ENCODE measurements at regions not wholly inside any gene's neighbourhood (a gene's known extent, or its start where the extent isn't known, plus 50 kb on each side); places are given as distances from the start of the nearest gene placed in this dataset.

DNA sequence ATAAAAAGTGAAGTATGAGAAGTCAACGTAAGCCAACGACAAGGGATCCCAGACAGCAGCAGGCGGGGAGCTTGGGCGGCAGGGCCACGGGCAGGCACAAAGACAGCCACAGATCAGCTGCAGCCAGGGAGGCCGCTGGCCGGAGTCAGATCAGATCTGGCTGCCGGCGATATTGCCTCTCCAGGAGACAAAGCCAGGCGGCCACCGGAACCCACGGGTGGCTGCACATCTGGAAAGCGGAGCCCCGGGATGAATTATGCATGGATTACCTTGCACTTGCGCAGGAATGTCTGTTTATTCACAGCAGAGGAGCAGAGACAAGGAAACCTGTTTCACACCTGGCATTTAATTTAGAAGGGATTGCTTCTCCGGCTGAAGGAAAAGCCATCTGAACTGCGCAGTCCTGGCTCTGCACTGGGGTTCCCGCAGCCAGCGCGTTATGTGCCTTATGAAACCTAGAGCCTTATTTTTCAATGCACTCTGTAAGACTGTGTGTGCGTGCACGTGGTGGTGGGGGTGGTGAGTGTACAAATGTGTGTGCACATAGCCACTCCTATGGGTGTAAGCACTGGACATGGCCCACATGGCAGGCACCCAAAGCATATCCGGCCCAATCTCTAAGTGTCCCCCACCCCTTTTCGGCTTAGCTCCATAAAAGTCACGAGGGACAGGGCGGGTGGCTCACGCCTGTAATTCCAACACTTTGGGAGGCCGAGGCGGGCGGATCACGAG lies 427.8 kb upstream of the MCTP2 start:
- Histone ChIP-seq H3K27ac (peak overlapping the region; percentile 13 to 55), H3K36me3 (no peaks in the 10 kb centered on the region), H3K4me3 (peak overlapping the region; percentile 14 to 41 (median 27)), H3K27me3 (no peaks in the 10 kb centered on the region), H3K9me3 (no peaks in the 10 kb centered on the region), H3K4me1 (no peaks in the 10 kb centered on the region)
- DNase-seq (ENCODE audit: low spot score in 2 of 2), result no peak
- TF ChIP-seq POLR2A (IDR thresholded peaks at IDR 0.05) (no peak), POLR2AphosphoS5 (IDR thresholded peaks at IDR 0.05) (peak in 1 of 3 donors; percentile 39)
- TF ChIP-seq, protein P1, sequence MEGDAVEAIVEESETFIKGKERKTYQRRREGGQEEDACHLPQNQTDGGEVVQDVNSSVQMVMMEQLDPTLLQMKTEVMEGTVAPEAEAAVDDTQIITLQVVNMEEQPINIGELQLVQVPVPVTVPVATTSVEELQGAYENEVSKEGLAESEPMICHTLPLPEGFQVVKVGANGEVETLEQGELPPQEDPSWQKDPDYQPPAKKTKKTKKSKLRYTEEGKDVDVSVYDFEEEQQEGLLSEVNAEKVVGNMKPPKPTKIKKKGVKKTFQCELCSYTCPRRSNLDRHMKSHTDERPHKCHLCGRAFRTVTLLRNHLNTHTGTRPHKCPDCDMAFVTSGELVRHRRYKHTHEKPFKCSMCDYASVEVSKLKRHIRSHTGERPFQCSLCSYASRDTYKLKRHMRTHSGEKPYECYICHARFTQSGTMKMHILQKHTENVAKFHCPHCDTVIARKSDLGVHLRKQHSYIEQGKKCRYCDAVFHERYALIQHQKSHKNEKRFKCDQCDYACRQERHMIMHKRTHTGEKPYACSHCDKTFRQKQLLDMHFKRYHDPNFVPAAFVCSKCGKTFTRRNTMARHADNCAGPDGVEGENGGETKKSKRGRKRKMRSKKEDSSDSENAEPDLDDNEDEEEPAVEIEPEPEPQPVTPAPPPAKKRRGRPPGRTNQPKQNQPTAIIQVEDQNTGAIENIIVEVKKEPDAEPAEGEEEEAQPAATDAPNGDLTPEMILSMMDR (IDR thresholded peaks at IDR 0.05), result no peak
- intact Hi-C loops (cut with DNase I; ENCODE audit: low total_unique reads), result no loop called here

DNA sequence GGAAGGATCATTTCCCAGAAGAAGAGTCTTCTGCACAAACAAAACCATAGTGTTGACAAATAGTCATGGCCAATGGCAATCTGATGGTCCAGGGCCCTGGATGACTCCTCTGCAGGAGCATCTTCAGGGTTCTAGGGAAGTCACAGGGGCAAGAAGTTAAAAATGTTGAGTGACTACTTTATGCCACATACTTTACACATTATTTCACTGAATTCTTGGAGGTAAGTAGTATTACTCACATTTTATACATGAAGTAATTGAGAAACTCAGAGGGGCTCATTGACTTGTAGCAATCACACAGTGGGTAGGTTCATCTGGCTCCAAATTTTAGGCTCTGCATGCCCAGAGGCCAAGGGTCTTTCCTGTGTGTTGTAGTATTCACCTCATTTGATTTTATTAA lies 430.2 kb upstream of the MCTP2 start:
- no peak for DNase-seq (ENCODE audit: low spot score in 2 of 2)
- intact Hi-C loops (cut with DNase I; ENCODE audit: low total_unique reads), result no loop called here

DNA sequence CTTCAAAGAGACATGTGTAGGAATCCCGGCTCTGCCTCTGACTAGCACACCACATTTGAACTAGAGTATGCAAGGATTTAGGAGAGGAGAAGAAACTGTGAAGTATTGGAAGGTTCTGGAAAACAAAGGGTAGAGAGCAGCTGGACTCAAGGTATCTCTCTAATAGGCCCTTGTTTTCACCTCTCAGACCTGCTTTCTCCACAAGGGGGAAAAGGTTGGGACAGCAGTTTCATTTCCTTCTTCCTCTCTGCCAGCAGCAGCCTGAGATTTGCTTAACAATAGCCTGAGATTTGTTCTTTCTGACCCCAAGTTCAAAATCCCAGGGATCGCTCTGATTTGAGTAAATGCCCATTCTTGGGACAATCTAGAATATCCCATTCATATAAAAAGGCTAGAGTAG lies 430.6 kb upstream of the MCTP2 start:
- TF ChIP-seq POLR2A (IDR thresholded peaks at IDR 0.05) (no peak), POLR2AphosphoS5 (IDR thresholded peaks at IDR 0.05) (no peak)
- TF ChIP-seq, protein P1 (IDR thresholded peaks at IDR 0.05), result no peak
- intact Hi-C loops (cut with DNase I; ENCODE audit: low total_unique reads), result no loop called here

More for the DNA sequence above, 430.2 kb upstream of the MCTP2 start:
- Histone ChIP-seq H3K27ac (no peak overlapping the region), H3K4me3 (no peak overlapping the region), H3K4me1 (no peaks in the 10 kb centered on the region), H3K27me3 (no peaks in the 10 kb centered on the region), H3K9me3 (no peaks in the 10 kb centered on the region), H3K36me3 (no peaks in the 10 kb centered on the region)
- TF ChIP-seq POLR2AphosphoS5 (IDR thresholded peaks at IDR 0.05) (no peak), POLR2A (IDR thresholded peaks at IDR 0.05) (no peak)
- TF ChIP-seq, protein P1 (IDR thresholded peaks at IDR 0.05), result no peak

DNA sequence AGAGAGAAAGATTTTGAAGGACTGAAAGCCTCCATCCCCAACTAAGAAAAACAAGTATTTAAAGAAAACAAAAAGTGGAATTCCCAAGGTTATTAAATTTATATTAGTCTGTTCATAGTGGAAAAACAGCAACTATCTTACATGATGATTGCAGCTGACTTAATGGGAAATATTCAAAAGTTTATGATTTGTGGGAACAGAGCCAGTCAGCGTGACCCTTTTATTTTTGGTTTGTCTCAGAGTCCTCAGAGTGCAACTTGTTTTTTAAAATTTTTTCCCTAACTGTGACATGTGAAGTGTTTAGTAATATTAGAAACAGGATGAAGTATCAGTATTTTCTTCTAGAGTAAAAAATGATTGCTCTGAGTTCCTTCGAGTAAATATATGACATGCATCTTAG lies 441.9 kb upstream of the MCTP2 start:
- intact Hi-C loops (cut with DNase I; ENCODE audit: low total_unique reads), result no loop called here
- Histone ChIP-seq H3K4me3 (no peak overlapping the region), H3K9me3 (no peaks in the 10 kb centered on the region), H3K4me1 (no peaks in the 10 kb centered on the region), H3K36me3 (no peaks in the 10 kb centered on the region), H3K27me3 (no peaks in the 10 kb centered on the region), H3K27ac (no peak overlapping the region)
- DNase-seq (ENCODE audit: low spot score in 2 of 2), result no peak
- TF ChIP-seq POLR2AphosphoS5 (IDR thresholded peaks at IDR 0.05), result no peak
- TF ChIP-seq, protein P1 (IDR thresholded peaks at IDR 0.05), result no peak
- no peak for TF ChIP-seq POLR2A (IDR thresholded peaks at IDR 0.05)

More for the DNA sequence above, 430.6 kb upstream of the MCTP2 start:
- H3K27ac ChIP-seq, result no peak overlapping the region
- no peaks in the 10 kb centered on the region for H3K9me3 ChIP-seq
- no peak for DNase-seq (ENCODE audit: low spot score in 2 of 2)
- no peaks in the 10 kb centered on the region for H3K27me3 ChIP-seq
- no peaks in the 10 kb centered on the region for H3K4me1 ChIP-seq
- H3K36me3 ChIP-seq, result no peaks in the 10 kb centered on the region
- H3K4me3 ChIP-seq, result no peak overlapping the region

DNA sequence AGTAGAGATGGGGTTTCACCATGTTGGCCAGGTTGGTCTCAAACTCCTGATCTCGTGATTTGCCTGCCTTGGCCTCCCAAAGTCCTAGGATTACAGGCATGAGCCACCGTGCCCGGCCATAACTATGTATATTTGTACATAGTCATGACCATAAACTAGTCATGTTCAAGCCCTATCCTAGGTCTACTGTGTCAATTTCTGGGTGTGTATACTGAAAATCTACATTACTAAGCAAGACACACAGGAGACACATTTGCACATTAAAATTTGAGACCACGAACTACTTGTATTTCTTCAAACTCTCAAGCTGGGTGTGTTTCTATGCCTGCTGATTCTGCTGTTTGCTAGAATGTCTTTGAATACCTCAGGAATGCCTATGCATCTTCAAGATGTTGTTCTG lies 451.3 kb upstream of the MCTP2 start:
- intact Hi-C loops (cut with DNase I; ENCODE audit: low total_unique reads), result no loop called here
- Histone ChIP-seq H3K27me3 (no peaks in the 10 kb centered on the region), H3K4me3 (no peak overlapping the region), H3K4me1 (no peaks in the 10 kb centered on the region), H3K9me3 (no peaks in the 10 kb centered on the region), H3K27ac (no peak overlapping the region), H3K36me3 (no peaks in the 10 kb centered on the region)
- DNase-seq (ENCODE audit: low spot score in 2 of 2), result no peak
- no peak for TF ChIP-seq POLR2AphosphoS5 (IDR thresholded peaks at IDR 0.05)
- TF ChIP-seq, protein P1 (IDR thresholded peaks at IDR 0.05), result no peak
- TF ChIP-seq POLR2A (IDR thresholded peaks at IDR 0.05), result no peak
